Fibroblast of skin of abdomen (primary cell): ENCODE measurements at regions not wholly inside any gene's neighbourhood (a gene's known extent, or its start where the extent isn't known, plus 50 kb on each side); places are given as distances from the start of the nearest gene placed in this dataset.

Experiments used
- DNase-seq: peaks from one replicate; pipeline ENCODE4 v3.0.0-alpha.2; 2013

DNA sequence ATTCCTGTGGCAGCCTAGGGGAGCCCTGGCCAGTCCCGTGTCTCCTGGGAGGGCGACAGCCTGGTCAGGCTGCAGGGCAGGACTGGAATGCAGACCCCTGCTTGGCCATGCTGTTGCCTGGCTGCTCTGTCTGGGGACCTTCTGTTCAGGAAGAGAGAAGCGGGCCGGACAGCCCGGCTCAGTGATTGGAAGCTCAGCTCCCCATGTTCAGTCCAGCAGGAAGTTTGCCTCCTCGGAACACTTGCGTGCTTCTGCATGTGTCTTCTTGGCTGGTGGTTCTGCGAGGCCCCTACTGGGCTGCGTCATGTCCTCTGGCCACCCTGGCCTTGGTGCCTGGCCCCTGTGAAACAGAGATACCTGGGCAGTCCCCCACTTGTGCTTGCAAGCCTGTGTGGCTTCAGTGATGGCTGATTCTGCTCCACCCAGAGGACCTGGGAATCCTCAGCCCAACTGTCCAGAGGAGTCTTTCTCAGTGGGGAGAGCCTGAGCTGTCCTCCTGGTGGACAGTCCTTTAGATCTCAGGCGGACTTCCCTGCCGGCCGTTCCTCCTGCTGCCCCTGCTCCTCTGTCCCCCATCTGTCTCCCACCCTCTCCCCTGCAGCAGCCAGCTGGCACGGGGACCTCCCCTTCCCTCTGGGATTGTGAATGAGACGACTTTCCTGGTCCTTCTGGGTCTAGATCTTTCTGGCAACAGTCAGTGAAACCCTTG lies 279.5 kb downstream of the SEC14L1 start:
- no peak for DNase-seq

DNA sequence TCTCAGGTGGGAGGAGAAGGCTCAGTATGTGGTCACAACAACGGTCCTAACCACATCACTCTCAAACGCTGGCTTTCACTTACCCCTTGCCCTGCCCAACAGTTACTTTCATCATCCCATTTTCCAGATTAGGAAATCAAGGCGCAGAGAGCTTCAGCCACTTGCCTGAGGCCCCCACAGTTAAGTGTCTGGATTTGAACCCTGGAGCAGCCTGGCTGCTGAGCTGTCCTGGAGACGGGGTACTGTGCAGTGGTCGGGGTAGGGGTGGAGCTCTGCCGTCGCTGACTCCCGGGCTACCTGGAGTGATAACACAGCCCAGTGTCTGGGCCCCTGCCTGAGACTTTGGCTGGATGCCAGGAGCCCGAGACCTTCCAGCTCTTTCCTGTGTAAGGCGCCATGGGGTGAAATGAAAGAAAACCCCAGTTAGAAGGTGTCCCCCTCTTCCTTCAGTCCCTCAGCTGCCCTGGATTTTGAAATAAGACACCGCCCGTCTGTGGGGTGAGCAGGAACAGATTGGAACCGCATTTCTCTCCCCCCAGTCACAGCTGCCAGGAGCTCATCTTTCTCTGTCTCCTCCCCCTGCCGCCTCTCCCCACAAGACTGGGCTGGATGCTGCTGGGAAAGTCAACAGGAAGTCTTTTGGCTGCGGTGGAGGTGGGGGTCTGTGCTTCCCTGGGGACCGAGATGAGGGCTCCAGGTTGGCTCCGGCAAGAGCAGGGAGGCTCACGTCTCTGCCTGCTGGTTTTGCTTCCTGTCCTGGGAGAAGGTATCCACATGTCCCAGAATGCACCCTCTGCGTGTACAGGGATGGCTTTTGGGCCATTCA lies 280.2 kb downstream of the SEC14L1 start:
- peak; percentile 94 for DNase-seq

DNA sequence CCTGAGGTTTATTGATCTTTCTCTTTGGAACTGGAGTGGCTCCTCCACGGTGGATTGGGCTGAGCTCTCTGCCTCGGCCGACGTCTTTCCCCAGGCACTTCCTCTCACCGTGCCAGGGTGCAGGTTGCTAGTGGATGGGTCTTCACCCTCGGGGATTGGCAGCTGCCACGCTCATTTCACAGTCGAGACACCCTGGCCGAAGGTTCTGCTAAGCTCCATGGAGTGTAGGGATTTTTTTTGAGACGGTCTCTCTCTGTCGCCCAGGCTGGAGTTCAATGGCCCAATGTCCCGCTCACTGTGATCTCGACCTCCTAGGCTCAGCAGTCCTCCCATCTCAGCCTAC lies 280.8 kb downstream of the SEC14L1 start:
- no peak for DNase-seq

DNA sequence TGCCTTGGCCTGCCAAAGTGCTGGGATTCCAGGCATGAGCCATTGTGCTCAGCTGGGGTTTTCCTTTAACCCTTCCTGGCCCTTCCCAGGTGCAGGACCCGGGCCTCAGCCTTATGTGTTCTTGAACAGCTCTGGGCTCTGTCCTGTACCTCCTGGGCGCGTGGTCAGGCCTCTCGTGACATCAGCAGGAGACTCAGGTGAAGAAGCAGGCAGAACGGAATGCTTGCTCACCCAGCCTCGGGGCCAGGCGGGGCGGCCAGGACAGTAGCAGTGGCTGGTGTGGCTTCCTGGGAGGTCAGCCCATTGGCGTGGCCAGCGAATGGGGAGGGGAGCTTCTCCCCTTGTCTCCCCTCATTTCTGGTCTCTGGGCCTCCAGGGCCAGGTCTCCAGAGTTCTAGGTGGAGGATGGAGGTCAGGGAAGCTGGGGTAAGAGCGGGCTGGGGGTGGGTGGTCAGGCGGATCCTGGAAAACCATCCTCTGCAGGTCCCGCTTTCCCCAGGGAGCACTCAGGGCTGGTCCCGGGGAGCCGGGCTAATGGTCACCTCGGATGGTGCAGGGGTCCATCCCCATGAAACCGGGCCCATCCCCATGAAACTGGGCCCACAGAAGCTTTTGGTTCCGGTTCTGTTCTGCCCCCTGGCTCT lies 281.5 kb downstream of the SEC14L1 start:
- no peak for DNase-seq

DNA sequence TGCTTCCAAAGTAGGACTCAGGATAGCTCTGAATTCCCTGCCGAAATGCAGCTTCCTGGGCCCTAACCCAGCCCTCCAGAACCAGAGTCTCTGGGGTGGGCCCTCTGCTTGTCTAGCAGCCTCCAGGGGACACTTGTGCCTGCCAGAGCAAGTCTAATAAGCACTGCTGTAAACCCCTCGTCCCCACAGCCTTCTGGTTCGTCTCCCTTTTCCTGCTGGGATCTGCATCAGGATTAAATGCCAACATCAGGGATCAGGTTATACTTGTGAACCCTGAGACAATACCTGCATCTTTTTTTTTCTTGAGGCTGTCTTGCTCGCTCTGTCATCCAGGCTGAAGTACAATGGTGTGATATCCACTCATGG lies 282.0 kb downstream of the SEC14L1 start:
- no peak for DNase-seq

DNA sequence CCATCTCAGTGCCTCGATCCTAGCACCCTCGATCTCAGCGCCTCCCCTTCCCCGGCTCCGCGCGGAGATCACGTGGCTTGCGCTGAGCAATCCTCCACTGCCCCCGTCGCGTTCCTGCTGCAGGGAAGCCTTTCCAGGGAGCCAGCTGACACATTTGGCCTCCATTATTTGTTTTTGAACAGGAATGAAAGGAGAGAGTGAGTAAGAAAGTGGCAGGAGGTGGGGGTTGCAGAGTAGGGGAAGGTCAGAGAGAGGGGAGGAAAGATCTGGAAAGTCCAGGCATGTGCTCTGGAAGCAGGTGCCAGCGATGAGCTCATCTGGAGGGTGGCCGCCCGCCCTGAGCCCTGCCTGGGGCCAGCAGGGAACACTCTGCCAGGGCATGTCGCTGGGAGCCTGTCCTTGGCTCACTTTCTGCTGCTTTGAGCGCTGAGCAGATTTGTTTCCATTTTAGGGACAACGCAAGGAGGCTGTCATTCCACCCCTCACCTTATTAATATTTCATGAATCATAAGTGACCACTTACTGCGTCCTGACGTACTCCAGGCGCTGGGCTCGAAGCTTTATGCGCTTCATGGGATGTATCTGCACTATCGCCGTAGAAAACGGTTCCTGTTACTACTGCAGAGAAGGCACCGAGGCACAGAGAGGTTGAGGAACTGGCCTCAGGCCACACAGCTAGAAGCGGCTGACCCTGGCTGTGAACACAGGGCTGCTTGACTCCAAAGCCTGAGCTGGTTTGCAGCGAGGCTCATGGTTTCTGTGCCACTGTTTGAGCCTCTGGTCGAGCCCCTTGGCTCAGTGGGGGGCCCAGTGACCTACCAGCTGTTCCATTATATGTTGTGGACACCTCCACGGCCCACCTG lies 283.1 kb downstream of the SEC14L1 start:
- DNase-seq: peak; percentile 95

DNA sequence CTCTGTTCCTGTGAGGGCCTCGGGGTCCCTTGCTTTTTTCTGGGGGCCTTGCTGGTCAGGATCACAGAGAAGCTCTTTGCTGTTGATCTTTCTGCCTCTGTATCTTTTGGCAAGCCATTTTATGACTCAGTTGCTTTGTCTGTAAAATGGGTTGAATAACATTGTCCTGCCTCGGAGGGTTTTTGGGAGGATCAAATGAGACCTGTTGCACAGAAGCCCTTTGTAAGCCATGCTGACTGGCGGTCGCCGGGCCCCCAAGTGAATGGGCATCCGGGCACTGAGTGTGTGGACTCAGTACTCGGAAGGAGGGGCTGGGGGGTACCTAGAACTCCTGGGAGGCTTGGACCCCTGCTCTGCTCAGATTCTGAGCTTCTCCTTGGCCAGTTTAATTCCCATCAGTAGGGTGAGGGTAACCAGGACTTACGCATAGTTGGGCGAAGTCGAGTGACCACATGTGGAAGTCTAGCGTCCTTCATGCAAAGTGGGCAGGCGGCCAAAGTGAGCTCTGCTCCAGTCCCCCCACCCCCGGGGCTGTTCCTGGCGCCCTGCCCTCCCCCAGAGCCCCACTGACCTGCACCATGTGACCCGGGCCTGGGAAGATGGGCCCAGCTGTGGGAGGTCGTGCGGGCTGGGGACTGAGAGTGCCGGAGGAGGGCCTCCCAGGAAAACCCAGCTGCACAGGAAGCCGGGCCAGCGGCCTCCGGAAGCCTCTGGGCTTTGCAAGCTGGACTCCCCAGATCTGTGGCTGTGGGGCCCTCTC lies 284.0 kb downstream of the SEC14L1 start:
- DNase-seq: peak; percentile 87

DNA sequence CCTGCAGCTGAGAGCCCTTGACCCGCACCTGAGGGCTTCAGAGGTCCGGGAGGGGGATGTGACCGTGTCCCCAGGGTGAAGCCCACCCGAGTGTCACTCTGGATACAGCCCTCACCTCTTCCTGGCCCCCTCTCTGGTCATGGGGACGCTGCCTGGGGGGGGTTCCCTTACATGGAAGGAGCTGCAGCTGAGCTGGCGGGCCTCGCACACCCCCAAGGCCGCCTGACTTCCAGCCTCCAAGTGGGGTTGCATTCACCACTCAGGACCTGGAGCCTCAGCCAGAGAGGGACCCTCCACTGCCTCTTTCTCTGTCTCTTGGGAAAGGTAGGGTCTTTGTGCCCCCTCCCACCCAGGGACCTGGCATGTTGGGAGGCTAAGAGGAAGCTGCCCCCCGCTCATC lies 284.6 kb downstream of the SEC14L1 start:
- DNase-seq: no peak

DNA sequence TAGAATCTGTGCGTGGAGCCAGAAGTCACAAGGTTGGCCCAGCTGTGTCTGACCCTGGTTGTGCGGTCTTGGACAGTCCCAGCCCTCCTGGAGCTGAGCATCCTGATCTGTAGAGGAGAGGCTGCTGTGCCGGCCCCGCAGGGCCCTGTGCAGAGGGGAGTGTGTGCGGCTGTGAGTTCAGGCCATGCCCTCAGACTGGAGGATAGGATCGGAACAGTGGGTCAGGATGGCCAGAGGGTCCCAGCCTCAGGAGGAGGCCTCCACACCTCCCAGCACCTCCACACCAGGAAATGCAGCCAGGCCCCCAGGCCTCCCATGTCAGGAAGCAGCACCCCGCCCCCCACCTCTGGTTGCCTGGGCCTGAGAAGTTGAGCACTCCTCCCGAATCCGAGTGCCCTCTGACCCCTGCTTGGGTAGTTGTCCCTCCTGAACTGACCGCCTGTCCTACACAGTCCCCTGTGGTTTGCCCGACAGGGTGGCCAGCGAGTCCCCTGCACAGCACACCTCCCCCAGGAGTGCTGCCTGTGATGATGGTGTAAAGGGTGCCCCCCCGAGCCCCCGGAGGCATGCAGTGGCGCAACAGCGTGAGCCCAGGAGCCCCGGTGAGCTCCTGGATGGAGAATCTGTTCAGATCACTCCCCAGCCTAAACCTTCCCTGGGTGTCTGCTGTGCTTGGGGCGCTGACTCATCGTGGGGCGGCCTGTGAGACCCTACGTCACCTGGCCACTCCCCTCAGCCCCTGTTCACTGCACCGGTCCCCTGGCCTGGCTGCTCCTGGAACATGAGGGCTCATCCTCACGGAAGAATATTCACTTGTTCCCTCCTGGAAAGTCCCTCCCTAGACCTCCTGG lies 285.2 kb downstream of the SEC14L1 start:
- peak; percentile 75 for DNase-seq

DNA sequence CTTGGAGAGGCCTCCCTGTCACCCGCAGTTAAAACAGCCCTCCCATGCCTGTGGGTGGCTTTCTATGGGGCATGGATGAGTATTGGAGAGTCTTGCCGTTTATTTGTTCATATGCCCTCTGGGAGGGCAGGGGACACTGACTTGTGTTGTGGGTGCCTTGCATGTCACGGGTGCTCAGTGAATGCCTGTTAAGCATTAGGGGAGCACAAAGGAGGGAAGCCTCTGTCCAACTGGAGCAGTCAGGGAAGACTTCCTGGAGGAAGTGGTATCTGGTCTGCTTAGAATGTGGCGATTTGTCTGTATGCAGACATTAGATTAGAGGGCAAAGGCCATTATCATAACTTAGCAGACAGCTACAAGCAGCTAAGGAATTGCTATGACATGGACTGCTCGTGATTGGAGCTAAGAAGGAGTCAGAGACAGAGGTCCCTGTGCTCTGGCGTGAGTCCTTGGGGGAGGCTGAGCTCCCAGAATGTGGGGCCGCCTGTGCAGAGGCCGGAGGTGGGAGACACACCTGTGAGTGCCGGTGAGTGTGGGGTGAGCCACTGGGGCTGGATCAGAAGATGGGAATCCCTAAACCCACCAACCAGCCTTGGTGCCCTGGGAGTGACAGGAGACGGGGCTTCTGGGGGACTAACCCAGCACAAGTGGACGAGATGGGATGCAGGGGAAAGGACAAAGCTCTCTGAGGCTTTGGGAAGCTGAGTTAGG lies 286.1 kb downstream of the SEC14L1 start:
- DNase-seq: no peak

DNA sequence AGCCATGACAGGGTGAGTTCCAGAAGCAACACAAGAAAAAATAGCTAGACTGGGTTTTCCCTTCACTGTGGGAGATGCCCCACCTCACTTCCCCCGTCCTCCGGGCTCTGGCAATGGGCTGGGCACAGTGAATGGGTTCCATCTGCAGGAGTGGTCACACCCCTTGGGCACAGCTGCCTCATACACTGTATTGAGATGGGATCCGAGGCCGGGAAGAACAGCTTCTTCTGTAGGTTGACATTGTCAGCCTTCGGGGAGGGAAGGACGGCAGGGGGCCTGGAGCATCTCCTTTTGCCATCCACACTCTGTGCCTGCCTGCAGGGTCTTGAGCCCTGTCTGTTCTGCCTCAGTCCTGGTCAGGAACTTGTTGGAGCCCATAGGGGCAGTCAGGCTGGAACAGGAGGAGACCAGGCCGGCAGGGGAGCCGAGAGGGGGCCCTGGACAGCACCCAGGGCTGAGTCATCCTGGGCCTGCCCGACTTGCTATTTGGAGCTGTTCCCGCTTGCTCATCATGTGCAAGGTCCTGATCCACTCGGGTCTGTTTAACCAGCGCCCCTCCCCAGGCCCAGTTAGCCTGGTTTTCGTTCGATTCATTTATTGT lies 286.7 kb downstream of the SEC14L1 start:
- DNase-seq: peak; percentile 76

DNA sequence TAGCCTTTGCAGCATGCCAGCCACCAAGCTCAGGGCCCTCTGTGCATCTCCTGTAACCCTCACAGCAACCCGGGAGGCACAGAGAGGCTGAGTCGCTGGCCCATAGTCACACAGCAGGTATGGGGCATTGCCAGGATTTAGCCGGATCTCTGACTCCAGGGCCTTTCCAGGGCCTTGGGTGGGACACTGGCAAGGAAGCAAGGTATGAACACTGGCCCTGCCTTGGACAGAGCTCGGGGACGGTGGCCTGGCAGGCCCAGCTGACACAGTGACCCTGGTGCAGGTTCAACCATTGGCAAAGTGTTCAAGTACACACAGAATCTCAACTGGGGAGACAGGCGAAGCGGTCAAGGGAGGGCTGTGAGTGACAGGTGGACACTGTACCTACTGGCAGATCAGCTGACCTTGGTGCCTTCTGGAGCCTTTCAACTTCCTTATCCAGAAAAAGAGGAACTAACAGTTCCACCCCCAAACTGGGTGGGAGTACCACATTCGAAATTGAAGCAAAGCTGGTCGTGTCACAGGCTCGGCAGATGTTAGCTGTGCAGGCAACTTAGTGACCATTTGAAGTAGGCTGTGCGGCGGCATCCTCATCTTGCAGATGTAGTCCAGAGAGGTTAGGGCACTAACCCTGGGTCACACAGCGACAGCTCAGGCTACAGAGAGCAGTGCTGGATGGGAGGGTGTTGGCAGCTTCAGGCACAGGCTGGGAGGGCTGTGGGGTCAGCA lies 287.4 kb downstream of the SEC14L1 start:
- DNase-seq: no peak

DNA sequence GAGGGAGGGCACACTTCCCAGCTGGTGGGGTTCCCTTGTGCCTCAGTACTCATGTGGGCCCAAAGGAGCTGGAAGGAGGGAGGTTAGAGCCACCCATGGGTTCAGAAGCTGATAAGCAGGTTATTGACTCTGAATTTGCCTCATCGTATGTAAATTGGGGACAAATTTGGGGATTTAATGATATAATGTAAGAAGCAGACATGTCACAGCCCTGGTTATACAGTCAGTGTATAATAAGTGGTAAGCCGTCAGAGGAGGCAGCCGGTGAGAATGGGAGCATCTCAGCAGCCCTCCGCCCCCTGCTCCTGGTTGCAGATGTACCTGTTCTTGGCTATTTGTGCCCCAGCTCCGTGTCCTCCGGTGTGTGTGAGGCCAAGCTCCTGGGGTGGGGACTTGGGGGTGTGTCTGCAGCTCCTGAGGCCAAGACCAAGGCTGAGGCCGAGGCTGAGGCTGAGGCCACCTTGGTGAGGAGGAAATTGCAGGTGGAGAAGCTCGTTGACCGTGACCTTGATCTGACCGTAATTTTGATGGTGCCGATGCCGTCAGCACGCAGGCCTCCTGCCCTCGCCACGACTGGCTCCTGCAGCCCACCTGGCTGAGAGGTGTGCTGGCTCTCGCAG lies 288.1 kb downstream of the SEC14L1 start:
- no peak for DNase-seq

DNA sequence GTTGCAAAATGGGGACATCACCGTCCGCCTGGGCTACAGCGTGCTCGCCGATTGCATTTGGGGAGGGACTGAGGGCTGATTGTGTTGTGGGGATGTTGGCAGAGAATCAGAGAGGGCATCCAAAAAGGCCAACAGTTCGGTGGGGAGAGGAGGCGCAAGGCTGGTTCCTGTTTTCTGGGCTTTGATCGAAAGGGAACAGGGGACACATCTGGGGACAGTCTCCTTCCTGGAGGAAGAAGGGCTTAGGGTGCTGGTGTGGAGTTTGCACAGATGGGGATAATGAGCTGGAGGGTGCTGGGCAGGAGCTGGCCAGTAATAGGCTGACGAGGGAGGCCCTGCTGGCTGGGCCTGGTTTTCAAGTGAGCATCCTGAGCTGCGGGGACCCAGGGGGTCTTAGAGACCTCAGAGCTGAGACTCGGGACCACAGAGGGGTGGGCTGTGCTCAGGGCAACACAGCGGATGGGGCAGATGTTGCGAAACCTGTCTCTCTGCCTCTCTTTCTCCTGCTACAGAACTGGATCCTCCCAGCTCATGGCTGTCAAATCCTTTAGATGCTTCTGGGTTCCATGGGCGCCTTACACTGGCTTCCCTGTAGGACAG lies 288.7 kb downstream of the SEC14L1 start:
- no peak for DNase-seq

DNA sequence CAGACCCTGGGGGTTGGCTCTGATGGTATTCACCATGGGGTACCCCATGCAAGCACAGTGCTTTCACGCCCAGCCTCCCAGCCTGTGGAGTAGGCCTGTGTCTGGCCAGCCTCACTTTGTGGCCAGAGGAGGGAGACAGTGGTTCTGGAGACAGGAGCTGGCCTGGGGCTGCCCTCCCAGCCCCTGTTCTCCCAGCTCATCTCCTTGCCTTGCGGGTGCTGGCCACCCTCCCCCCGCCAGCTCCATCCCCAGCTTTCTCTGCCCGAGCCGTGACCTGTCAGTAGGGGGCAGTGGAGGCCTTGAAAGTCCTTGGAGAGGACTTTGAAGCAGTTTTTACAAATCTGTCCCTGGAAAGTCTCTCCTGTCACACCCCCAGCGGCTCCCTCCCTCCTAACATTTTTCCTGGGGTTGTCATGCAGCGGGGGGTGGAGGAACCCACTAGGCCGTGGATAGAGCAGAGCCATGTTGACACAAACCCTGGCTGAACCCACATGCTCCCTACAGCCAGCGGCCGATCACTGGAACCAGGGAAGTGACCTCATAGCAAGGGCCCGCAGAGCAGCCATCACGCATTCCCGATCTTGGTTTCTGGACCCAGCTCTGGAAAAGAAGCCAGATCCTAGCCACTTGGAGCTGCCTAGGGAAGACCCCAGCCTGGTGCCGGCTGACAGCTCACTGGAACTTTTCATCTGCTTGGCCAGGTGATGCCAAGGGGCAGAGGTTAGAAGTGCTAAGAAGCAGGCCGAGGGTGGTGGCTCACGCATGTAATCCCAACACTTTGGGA lies 289.4 kb downstream of the SEC14L1 start:
- DNase-seq: peak; percentile 98

DNA sequence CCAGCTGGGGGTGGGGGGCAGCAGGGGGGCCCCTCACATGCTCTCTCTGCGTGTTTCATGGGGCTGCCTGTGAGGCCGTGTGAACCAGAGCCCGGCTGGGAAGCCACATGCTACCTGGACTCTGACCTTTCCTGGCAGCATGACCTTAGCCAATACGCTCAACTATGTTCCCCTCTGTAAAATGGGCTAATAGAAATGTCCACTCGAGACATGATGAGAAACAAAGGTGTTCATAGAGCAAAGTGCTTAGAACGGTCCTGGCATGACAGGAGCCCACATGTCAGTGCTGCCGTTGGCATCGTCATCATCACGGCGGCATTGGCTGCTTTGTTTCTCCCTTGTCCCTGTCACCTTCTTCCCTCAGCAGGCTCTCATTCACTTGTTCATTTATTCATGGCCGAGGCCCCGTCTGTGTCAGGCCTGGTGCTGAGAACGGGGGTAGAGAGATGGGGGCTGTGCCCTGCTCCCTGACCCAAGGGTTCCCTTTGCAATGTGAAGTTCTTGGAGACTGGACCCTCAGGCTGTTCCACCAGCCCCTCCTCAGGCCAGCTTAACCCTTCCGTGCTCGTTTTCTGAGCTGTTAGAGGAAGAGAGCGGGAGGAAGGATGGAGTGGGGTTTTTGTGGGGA lies 291.4 kb downstream of the SEC14L1 start:
- DNase-seq: no peak

DNA sequence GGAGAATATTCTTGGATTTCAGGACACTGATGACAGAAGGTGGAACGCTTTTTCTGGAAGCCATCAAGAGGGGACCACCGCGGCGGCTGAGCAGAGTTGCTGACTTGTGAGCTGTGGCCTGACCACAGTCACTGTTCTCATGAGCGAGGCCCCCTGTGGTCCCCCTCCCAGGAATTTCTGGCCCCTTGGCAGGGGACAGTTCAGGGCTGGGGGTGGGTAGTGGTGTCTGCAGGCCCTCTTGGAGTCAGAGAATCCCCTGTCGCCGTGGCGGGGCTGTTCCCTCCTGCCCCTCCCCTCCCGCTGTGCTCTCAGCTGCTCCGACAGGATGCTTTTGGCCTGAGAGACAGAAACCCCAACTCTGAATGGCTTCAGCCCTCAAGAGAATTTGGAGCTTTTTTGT lies 292.0 kb downstream of the SEC14L1 start:
- no peak for DNase-seq
